ENCODE measurements at regions not wholly inside any gene's neighbourhood (a gene's known extent, or its start where the extent isn't known, plus 50 kb on each side); places are given as distances from the start of the nearest gene placed in this dataset.
A peak's percentile ranks its signal among the peaks of the same experiment; 100 is the strongest.

GRCh38 chr2:88829607-88830463 lies 138.4 kb downstream of the RPIA start:
- in situ Hi-C loops (cut with HindIII; ENCODE audit: low pct_ligation_motif_present, low sequenced_read_pairs), result no loop called here
- DNase-seq, result no peak
- Histone ChIP-seq H3K27ac (no peak overlapping the region), H3K4me3 (ENCODE audit: low read depth, low read length) (no peak overlapping the region), H3K36me3 (replicated peaks) (no peaks in the 10 kb centered on the region), H3K27me3 (replicated peaks) (no peaks in the 10 kb centered on the region)
- TF ChIP-seq CTCF (IDR thresholded peaks at IDR 0.05; ENCODE audit: low read depth, low read length, missing control alignments), result no peak

DNA sequence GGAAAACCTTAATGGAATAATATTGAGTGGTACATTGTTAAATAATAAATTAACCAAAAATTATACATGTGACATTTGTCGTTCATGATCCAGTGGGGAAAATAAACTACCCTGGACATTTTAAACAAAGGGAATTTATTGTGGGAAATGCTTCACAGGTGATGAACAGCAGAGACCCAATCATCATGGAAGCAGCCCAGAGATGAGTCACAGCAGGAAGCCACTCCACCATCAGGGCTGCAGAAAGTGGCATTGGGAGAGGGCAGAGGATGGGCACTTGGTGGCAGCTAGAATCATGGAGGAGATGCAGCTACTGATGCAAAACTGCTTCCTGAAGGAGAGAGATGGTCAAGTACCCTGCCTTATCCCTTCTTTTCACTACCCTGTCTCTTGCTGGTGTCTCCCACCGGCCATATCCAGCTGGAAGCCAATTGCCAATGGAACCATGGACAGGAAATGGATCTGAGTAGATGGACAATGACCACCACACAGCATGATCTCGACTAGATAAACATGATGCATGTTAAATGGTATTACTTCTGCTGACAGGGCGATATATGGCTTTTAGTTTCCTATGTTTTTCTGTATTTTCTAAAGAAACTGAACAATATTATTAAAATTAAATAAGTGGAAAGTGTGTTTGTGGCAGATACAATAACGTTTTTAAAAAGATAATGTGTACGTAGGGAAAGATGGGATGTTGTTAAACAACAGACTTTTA lies 139.8 kb downstream of the RPIA start:
- in situ Hi-C loops (cut with HindIII; ENCODE audit: low pct_ligation_motif_present, low sequenced_read_pairs), result no loop called here
- no peak for DNase-seq

DNA sequence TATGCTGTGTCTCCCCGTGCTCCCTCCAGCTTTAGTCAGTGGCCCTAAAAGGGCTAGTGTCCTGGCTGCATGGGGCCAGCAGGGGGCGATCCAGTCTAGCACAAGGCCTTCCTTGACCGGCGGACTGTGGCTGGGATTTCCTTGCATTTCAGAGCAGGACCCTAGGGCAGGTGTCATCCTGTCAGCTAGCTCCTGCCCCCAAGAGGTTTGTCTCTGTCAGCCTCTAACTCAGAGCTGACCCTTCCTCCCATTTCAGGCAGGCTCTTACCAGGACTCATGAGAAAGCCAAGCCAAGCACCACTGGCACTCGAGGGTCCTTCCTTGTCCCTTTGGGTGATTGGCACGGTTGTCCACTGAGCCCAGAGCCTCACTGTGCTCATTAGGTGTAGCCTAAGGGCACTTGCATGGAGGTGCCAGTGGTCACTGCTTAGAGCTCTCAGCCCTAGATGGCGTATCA lies 140.3 kb downstream of the RPIA start:
- H3K27me3 ChIP-seq (replicated peaks), result no peaks in the 10 kb centered on the region
- peak; percentile 62 for TF ChIP-seq CTCF (IDR thresholded peaks at IDR 0.05; ENCODE audit: low read depth, low read length, missing control alignments)
- no peak overlapping the region for H3K4me3 ChIP-seq (ENCODE audit: low read depth, low read length)
- peak; percentile 32 for DNase-seq
- no peaks in the 10 kb centered on the region for H3K36me3 ChIP-seq (replicated peaks)
- in situ Hi-C loops (cut with HindIII; ENCODE audit: low pct_ligation_motif_present, low sequenced_read_pairs), result no loop called here
- H3K27ac ChIP-seq, result no peak overlapping the region

More for the DNA sequence above, 139.8 kb downstream of the RPIA start:
- H3K4me3 ChIP-seq (ENCODE audit: low read depth, low read length), result no peak overlapping the region
- H3K36me3 ChIP-seq (replicated peaks), result no peaks in the 10 kb centered on the region
- no peak for TF ChIP-seq CTCF (IDR thresholded peaks at IDR 0.05; ENCODE audit: low read depth, low read length, missing control alignments)
- no peak overlapping the region for H3K27ac ChIP-seq
- no peaks in the 10 kb centered on the region for H3K27me3 ChIP-seq (replicated peaks)

GRCh38 chr2:88832311-88832991 lies 141.0 kb downstream of the RPIA start:
- Histone ChIP-seq H3K36me3 (replicated peaks) (no peaks in the 10 kb centered on the region), H3K27ac (no peak overlapping the region), H3K27me3 (replicated peaks) (no peaks in the 10 kb centered on the region), H3K4me3 (ENCODE audit: low read depth, low read length) (no peak overlapping the region)
- in situ Hi-C loops (cut with HindIII; ENCODE audit: low pct_ligation_motif_present, low sequenced_read_pairs), result no loop called here
- DNase-seq, result no peak
- TF ChIP-seq CTCF (IDR thresholded peaks at IDR 0.05; ENCODE audit: low read depth, low read length, missing control alignments), result no peak

DNA sequence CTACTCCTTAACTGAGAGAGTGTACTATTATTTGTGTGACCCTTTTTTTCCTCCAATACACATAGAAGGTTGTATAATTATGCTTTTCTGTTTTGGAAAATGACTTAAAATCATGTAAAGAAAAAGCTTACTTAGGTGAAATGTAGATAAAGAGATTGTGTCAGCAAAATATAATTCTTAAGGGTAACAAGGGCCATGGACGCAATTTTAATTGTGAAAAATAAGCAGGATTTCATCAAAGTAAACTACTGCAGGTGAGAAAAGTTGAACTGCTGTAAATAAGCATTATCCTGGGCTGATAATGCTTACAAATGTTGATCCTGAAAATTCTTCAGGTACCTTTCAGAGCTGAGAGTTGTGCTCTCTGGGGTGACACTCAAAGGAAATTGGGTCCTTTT lies 141.5 kb downstream of the RPIA start:
- Histone ChIP-seq H3K27me3 (replicated peaks) (no peaks in the 10 kb centered on the region), H3K4me3 (ENCODE audit: low read depth, low read length) (no peak overlapping the region), H3K36me3 (replicated peaks) (no peaks in the 10 kb centered on the region), H3K27ac (no peak overlapping the region)
- no peak for DNase-seq
- in situ Hi-C loops (cut with HindIII; ENCODE audit: low pct_ligation_motif_present, low sequenced_read_pairs), result no loop called here
- TF ChIP-seq CTCF (IDR thresholded peaks at IDR 0.05; ENCODE audit: low read depth, low read length, missing control alignments), result no peak

Measured in brain microvascular endothelial cell (primary cell).